ENCODE measurements at regions not wholly inside any gene's neighbourhood (a gene's known extent, or its start where the extent isn't known, plus 50 kb on each side); places are given as distances from the start of the nearest gene placed in this dataset.

- TF ChIP-seq POLR2A (IDR thresholded peaks at IDR 0.05; ENCODE audit: control extremely low read depth in 1 of 2, low read depth in 2 of 2, low read length in 2 of 2) (no peak), CEBPB (IDR thresholded peaks at IDR 0.05; ENCODE audit: low read depth, low read length) (0 out of 2 replicates have a peak, but pooled peaks have one; percentile 5), KDM4A (IDR thresholded peaks at IDR 0.05; ENCODE audit: low read depth, low read length, severe bottlenecking) (no peak), CTBP2 (IDR thresholded peaks at IDR 0.05; ENCODE audit: borderline replicate concordance, insufficient read depth, insufficient read length, low read length) (no peak), SUZ12 (IDR thresholded peaks at IDR 0.05; ENCODE audit: low read length) (no peak), HDAC2 (IDR thresholded peaks at IDR 0.05; ENCODE audit: borderline replicate concordance in 1 of 2, low read depth in 2 of 2, low read length in 2 of 2) (no peak), SAP30 (IDR thresholded peaks at IDR 0.05; ENCODE audit: insufficient read depth, insufficient replicate concordance, low read length) (no peak), ZNF274 (IDR thresholded peaks at IDR 0.05; ENCODE audit: borderline replicate concordance, extremely low read depth, low read length) (no peak), ASH2L (IDR thresholded peaks at IDR 0.05; ENCODE audit: low read length) (no peak), SIN3A (conservative IDR thresholded peaks at IDR 0.05 in 1 of 2, IDR thresholded peaks at IDR 0.05 in 1 of 2; ENCODE audit: low read depth in 1 of 2, low read length in 2 of 2) (0 out of 4 replicates have a peak, but pooled peaks of 1 of the 2 experiments have one; percentile 37), KDM5A (IDR thresholded peaks at IDR 0.05; ENCODE audit: low read length) (no peak), YY1 (IDR thresholded peaks at IDR 0.05; ENCODE audit: low read depth, low read length) (peak; percentile 50; the same call in 1 of the 2 replicates), ATF2 (IDR thresholded peaks at IDR 0.05; ENCODE audit: low read length) (no peak), TEAD4 (IDR thresholded peaks at IDR 0.05; ENCODE audit: low read depth, low read length) (peak; percentile 33; the same call in 1 of the 2 replicates), CBX5 (IDR thresholded peaks at IDR 0.05; ENCODE audit: low read depth, low read length) (no peak), SP4 (IDR thresholded peaks at IDR 0.05; ENCODE audit: low read length) (no peak), TAF7 (optimal IDR thresholded peaks at IDR 0.05; ENCODE audit: borderline replicate concordance, low read depth, low read length) (no peak)
Observed at GRCh38 chr10:83871187-83872081, 267.9 kb upstream of the GHITM start (continued).
